ENCODE measurements at regions not wholly inside any gene's neighbourhood (a gene's known extent, or its start where the extent isn't known, plus 50 kb on each side); places are given as distances from the start of the nearest gene placed in this dataset. TPM values are rescaled to one million over a fixed set of nuclear protein-coding genes. Genes with fewer than 3 reads are reported as not detected.

GRCh38 chr2:121165038-121165542 lies 119.9 kb downstream of the TFCP2L1 start:
- DNase-seq, result no peak

Small RNAs in the stretch of these regions (small RNA-seq; reads per million reads assigned to genes)
- gene RF00019 (ENCODE audit: low replicate concordance), result not detected

Data from tongue (tissue), 2 donors.